Lower lobe of right lung (tissue), 2 donors: ENCODE measurements at regions not wholly inside any gene's neighbourhood (a gene's known extent, or its start where the extent isn't known, plus 50 kb on each side); places are given as distances from the start of the nearest gene placed in this dataset.
A peak's percentile ranks its signal among the peaks of the same experiment; 100 is the strongest.

Experiments used
- ATAC-seq, 2 donors: fragments of 200-7000 bp; cut with Tn5 transposase; one replicate each; pipeline ENCODE4 v1.9.1; 2020 to 2022; ENCODE audit warnings: mild to moderate bottlenecking in 2 of 2, moderate library complexity in 2 of 2
- DNase-seq: peaks from one replicate; pipeline ENCODE4 v3.0.0-alpha.2; 2020
- H3K27ac ChIP-seq: fragments of 200-600 bp; one replicate; pipeline ENCODE4 v1.8.0; 2022
- H3K27me3 ChIP-seq: fragments of 200-600 bp; one replicate; pipeline ENCODE4 v1.8.0; 2022; ENCODE audit warnings: low read depth
- H3K36me3 ChIP-seq: fragments of 200-600 bp; one replicate; pipeline ENCODE4 v1.8.0; 2022; ENCODE audit warnings: mild to moderate bottlenecking
- H3K4me1 ChIP-seq: fragments of 200-600 bp; one replicate; pipeline ENCODE4 v1.8.0; 2022
- H3K4me3 ChIP-seq: fragments of 200-600 bp; one replicate; pipeline ENCODE4 v1.8.0; 2022; ENCODE audit warnings: mild to moderate bottlenecking
- H3K9me3 ChIP-seq: fragments of 200-600 bp; one replicate; pipeline ENCODE4 v1.8.0; 2022
- CTCF ChIP-seq: fragments of 200-600 bp; IDR thresholded peaks from one replicate; pipeline ENCODE4 v1.8.0; 2022; ENCODE audit warnings: antibody characterized with exemption, mild to moderate bottlenecking
- intact Hi-C: fragments of 100-400 bp; cut with DNase I; formaldehyde crosslinking; loops from one replicate; pipeline ENCODE4 v1.11.0; 2022
- donor health status: DM: no; HTN: yes; CAD: no; lungs with severe emphysema.

- Histone ChIP-seq H3K4me1 (no peaks in the 10 kb centered on the region), H3K9me3 (no peaks in the 10 kb centered on the region), H3K27me3 (no peaks in the 10 kb centered on the region), H3K4me3 (no peak overlapping the region), H3K36me3 (no peaks in the 10 kb centered on the region), H3K27ac (no peak overlapping the region)
- DNase-seq (no peak), ATAC-seq (peak in 1 of 2 donors; percentile 82)
- intact Hi-C loops, result no loop called here
- no peak for TF ChIP-seq CTCF
Measured at GRCh38 chr5:89983216-89983615, 426.3 kb downstream of the CETN3 start.

- no peaks in the 10 kb centered on the region for H3K9me3 ChIP-seq
- ATAC-seq (no peak), DNase-seq (no peak)
- intact Hi-C loops, result no loop called here
- H3K27ac ChIP-seq, result no peak overlapping the region
- H3K4me3 ChIP-seq, result no peak overlapping the region
- no peaks in the 10 kb centered on the region for H3K36me3 ChIP-seq
- no peaks in the 10 kb centered on the region for H3K4me1 ChIP-seq
- no peaks in the 10 kb centered on the region for H3K27me3 ChIP-seq
- no peak for TF ChIP-seq CTCF
Measured at GRCh38 chr5:89981878-89982773, 427.4 kb downstream of the CETN3 start.

GRCh38 chr5:89981021-89981420, 428.5 kb downstream of the CETN3 start:
- ATAC-seq, result no peak
- H3K9me3 ChIP-seq, result no peaks in the 10 kb centered on the region
- TF ChIP-seq CTCF, result no peak
- H3K36me3 ChIP-seq, result no peaks in the 10 kb centered on the region
- no peak overlapping the region for H3K27ac ChIP-seq
- no peak for DNase-seq
- no peak overlapping the region for H3K4me3 ChIP-seq
- H3K4me1 ChIP-seq, result no peaks in the 10 kb centered on the region
- intact Hi-C loops, result no loop called here
- no peaks in the 10 kb centered on the region for H3K27me3 ChIP-seq

GRCh38 chr5:89973516-89973915, 436.0 kb downstream of the CETN3 start:
- H3K9me3 ChIP-seq, result no peaks in the 10 kb centered on the region
- no peak for DNase-seq
- ATAC-seq, result no peak
- TF ChIP-seq CTCF, result no peak
- no peaks in the 10 kb centered on the region for H3K27me3 ChIP-seq
- no peaks in the 10 kb centered on the region for H3K36me3 ChIP-seq
- no peak overlapping the region for H3K4me3 ChIP-seq
- no peak overlapping the region for H3K27ac ChIP-seq
- no peaks in the 10 kb centered on the region for H3K4me1 ChIP-seq
- intact Hi-C loops, result no loop called here

GRCh38 chr5:89972901-89973300, 436.7 kb downstream of the CETN3 start:
- H3K4me1 ChIP-seq, result peaks cover 5% of the 10 kb centered on the region
- no peaks in the 10 kb centered on the region for H3K27me3 ChIP-seq
- H3K27ac ChIP-seq, result no peak overlapping the region
- no peak for DNase-seq
- no peaks in the 10 kb centered on the region for H3K9me3 ChIP-seq
- ATAC-seq, result no peak
- intact Hi-C loops, result no loop called here
- no peak overlapping the region for H3K4me3 ChIP-seq
- no peaks in the 10 kb centered on the region for H3K36me3 ChIP-seq
- TF ChIP-seq CTCF, result no peak
